ENCODE measurements at regions not wholly inside any gene's neighbourhood (a gene's known extent, or its start where the extent isn't known, plus 50 kb on each side); places are given as distances from the start of the nearest gene placed in this dataset.

DNA sequence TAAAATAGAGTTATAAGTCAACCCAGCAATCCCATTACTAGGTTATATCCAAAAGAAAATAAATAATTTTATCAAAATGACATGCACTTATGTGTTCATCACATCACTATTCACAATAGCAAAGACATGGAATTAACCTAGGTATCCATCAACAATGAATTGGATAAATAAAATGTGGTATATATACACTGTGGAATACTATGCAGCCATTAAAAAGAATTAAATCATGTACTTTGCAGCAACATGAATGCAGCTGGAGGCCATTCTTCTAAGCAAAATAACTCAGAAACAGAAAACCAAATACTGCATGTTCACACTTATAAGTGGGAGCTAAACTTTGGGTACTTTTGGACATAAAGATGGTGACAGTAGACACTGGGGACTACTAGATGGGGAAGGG is 626.0 kb downstream of the ADCYAP1 start (continued):
- TF ChIP-seq, protein P1, sequence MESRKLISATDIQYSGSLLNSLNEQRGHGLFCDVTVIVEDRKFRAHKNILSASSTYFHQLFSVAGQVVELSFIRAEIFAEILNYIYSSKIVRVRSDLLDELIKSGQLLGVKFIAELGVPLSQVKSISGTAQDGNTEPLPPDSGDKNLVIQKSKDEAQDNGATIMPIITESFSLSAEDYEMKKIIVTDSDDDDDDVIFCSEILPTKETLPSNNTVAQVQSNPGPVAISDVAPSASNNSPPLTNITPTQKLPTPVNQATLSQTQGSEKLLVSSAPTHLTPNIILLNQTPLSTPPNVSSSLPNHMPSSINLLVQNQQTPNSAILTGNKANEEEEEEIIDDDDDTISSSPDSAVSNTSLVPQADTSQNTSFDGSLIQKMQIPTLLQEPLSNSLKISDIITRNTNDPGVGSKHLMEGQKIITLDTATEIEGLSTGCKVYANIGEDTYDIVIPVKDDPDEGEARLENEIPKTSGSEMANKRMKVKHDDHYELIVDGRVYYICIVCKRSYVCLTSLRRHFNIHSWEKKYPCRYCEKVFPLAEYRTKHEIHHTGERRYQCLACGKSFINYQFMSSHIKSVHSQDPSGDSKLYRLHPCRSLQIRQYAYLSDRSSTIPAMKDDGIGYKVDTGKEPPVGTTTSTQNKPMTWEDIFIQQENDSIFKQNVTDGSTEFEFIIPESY (IDR thresholded peaks at IDR 0.05; ENCODE audit: borderline replicate concordance, low read depth): no peak
- TF ChIP-seq RXRA (IDR thresholded peaks at IDR 0.05; ENCODE audit: borderline replicate concordance, low read depth): no peak

DNA sequence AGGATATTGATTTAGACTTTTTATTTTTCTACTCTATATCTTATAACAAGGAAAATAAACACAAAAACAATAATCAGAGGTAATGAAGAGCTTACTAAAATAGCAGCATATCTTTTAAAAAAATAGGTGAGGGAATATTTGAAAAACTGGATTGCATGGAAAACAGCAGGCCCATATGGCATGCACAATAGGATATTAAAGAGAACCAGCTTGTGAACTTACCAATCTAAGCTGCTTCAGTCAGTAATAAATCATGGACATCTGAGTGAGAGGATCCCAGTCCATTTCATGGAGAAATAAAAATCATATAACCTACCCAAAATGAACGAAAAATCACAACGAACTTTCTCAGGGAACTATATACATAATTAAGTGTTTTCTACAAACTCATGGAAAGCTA is 634.6 kb downstream of the ADCYAP1 start:
- DNase-seq: no peak
- Histone ChIP-seq H3K79me2 (ENCODE audit: insufficient read depth) (no peaks in the 10 kb centered on the region), H3K4me2 (no peak overlapping the region), H3K9ac (no peak overlapping the region), H3K27me3 (ENCODE audit: insufficient read depth) (no peaks in the 10 kb centered on the region), H3F3A (replicated peaks; ENCODE audit: insufficient read depth) (no peaks in the 10 kb centered on the region), H4K20me1 (ENCODE audit: insufficient read depth) (no peaks in the 10 kb centered on the region), H3K4me1 (ENCODE audit: control insufficient read depth in 1 of 2, insufficient read depth in 2 of 2, low read depth in 1 of 2, low read length in 1 of 2) (no peaks in the 10 kb centered on the region), H3K4me3 (ENCODE audit: low read depth in 2 of 2, low read length in 1 of 2) (no peak overlapping the region), H3K27ac (ENCODE audit: low read depth in 2 of 2, low read length in 1 of 2) (no peak overlapping the region), H2AFZ (ENCODE audit: low read depth) (no peak overlapping the region), H3K36me3 (replicated peaks in 1 of 2; ENCODE audit: control insufficient read depth in 1 of 2, insufficient read depth in 2 of 2, low read length in 1 of 2) (no peaks in the 10 kb centered on the region), H3K9me3 (no peaks in the 10 kb centered on the region), H3K9me2 (no peaks in the 10 kb centered on the region)
- ChIA-PET POLR2A (no interaction called here), CTCF (interaction anchor here (0.6 kb wide), 1 partner anchor 285 kb away, joined by 3 read pairs; no protein-coding TSS in a partner anchor)
- 1% methylated on average over 2 of the region's 2 CpGs for WGBS (ENCODE audit: low lambda C conversion rate)
- TF ChIP-seq, protein P2, sequence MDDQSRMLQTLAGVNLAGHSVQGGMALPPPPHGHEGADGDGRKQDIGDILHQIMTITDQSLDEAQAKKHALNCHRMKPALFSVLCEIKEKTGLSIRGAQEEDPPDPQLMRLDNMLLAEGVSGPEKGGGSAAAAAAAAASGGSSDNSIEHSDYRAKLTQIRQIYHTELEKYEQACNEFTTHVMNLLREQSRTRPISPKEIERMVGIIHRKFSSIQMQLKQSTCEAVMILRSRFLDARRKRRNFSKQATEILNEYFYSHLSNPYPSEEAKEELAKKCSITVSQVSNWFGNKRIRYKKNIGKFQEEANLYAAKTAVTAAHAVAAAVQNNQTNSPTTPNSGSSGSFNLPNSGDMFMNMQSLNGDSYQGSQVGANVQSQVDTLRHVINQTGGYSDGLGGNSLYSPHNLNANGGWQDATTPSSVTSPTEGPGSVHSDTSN (IDR thresholded peaks at IDR 0.05): no peak
- no peak for TF ChIP-seq GABPA (IDR thresholded peaks at IDR 0.05; ENCODE audit: low read depth)
- TF ChIP-seq ELF1 (IDR thresholded peaks at IDR 0.05): no peak
- no peak for TF ChIP-seq SMC3 (IDR thresholded peaks at IDR 0.05; ENCODE audit: low read depth, low read length)
- no peak for TF ChIP-seq NRF1 (IDR thresholded peaks at IDR 0.05; ENCODE audit: low read depth, low read length)
- TF ChIP-seq SIN3A (IDR thresholded peaks at IDR 0.05; ENCODE audit: borderline replicate concordance, low read depth, low read length): no peak
- no peak for TF ChIP-seq FOXJ3 (CRISPR knock-in tag; IDR thresholded peaks at IDR 0.05)
- no peak for TF ChIP-seq TEAD4 (IDR thresholded peaks at IDR 0.05; ENCODE audit: borderline replicate concordance, insufficient read depth)
- TF ChIP-seq MXI1 (IDR thresholded peaks at IDR 0.05; ENCODE audit: low read depth, low read length): no peak
- TF ChIP-seq RXRA (IDR thresholded peaks at IDR 0.05; ENCODE audit: borderline replicate concordance, low read depth): no peak
- no peak for TF ChIP-seq TCF12 (IDR thresholded peaks at IDR 0.05)
- TF ChIP-seq, protein P3, sequence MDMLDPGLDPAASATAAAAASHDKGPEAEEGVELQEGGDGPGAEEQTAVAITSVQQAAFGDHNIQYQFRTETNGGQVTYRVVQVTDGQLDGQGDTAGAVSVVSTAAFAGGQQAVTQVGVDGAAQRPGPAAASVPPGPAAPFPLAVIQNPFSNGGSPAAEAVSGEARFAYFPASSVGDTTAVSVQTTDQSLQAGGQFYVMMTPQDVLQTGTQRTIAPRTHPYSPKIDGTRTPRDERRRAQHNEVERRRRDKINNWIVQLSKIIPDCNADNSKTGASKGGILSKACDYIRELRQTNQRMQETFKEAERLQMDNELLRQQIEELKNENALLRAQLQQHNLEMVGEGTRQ (IDR thresholded peaks at IDR 0.05; ENCODE audit: borderline replicate concordance, low read depth, low read length): no peak
- no peak for TF ChIP-seq EZH2phosphoT487 (IDR thresholded peaks at IDR 0.05; ENCODE audit: borderline replicate concordance, low read depth)

Data from SK-N-SH (cell line).